MM.1S (cell line): ENCODE measurements at regions not wholly inside any gene's neighbourhood (a gene's known extent, or its start where the extent isn't known, plus 50 kb on each side); places are given as distances from the start of the nearest gene placed in this dataset.

Experiments used
- DNase-seq: peaks from one replicate; pipeline ENCODE4 v3.0.0-alpha.2; 2015
- H2AFZ ChIP-seq: fragments of 300-600 bp; sonication (generic); 2 replicates; pipeline ENCODE4 v1.6.0; 2016; ENCODE audit warnings: antibody characterized with exemption, low read length
- H3F3A ChIP-seq: fragments of 300-600 bp; sonication (generic); 2 replicates; pipeline ENCODE4 v1.6.1; 2016; ENCODE audit warnings: mild to moderate bottlenecking, antibody characterized with exemption, low read length, moderate library complexity, mixed read lengths; ENCODE audit not compliant: insufficient read depth
- H3K27ac ChIP-seq: fragments of 300-600 bp; sonication (generic); 2 replicates; pipeline ENCODE4 v1.5.1; 2016; ENCODE audit warnings: mild to moderate bottlenecking, low read length
- H3K27me3 ChIP-seq: fragments of 300-600 bp; sonication (generic); replicated peaks from 2 replicates; pipeline ENCODE4 v1.6.0; 2016; ENCODE audit warnings: low read length; ENCODE audit not compliant: insufficient read depth
- H3K36me3 ChIP-seq: fragments of 300-600 bp; sonication (generic); replicated peaks from 2 replicates; pipeline ENCODE4 v1.6.1; 2016; ENCODE audit warnings: mild to moderate bottlenecking, low read length, mixed read lengths; ENCODE audit not compliant: insufficient read depth
- H3K4me1 ChIP-seq: fragments of 300-600 bp; sonication (generic); 2 replicates; pipeline ENCODE4 v1.6.1; 2016; ENCODE audit warnings: low read length, mixed read lengths
- H3K4me2 ChIP-seq: fragments of 300-600 bp; sonication (generic); 2 replicates; pipeline ENCODE4 v1.6.0; 2016; ENCODE audit warnings: low read depth, low read length
- H3K4me3 ChIP-seq: fragments of 300-600 bp; sonication (generic); 2 replicates; pipeline ENCODE4 v1.5.1; 2016; ENCODE audit warnings: low read length, mixed read lengths
- H3K79me2 ChIP-seq: fragments of 300-600 bp; sonication (generic); 2 replicates; pipeline ENCODE4 v1.6.1; 2016; ENCODE audit warnings: mixed run types, low read length, mixed read lengths
- H3K9ac ChIP-seq: fragments of 300-600 bp; sonication (generic); 2 replicates; pipeline ENCODE4 v1.6.1; 2016; ENCODE audit warnings: low read length, mixed read lengths
- H3K9me2 ChIP-seq: fragments of 300-600 bp; sonication (generic); replicated peaks from 2 replicates; pipeline ENCODE4 v1.6.1; 2016; ENCODE audit warnings: mild to moderate bottlenecking, low read length, mixed read lengths; ENCODE audit not compliant: insufficient read depth
- H3K9me3 ChIP-seq: fragments of 300-600 bp; sonication (generic); replicated peaks from 2 replicates; pipeline ENCODE4 v1.6.1; 2016; ENCODE audit warnings: mild to moderate bottlenecking, low read length, mixed read lengths; ENCODE audit not compliant: insufficient read depth
- H4K20me1 ChIP-seq: fragments of 300-600 bp; sonication (generic); 2 replicates; pipeline ENCODE4 v1.6.1; 2016; ENCODE audit warnings: mild to moderate bottlenecking, low read length, moderate library complexity, mixed read lengths; ENCODE audit not compliant: insufficient read depth
- EZH2 ChIP-seq: fragments of 300-600 bp; sonication (generic); optimal IDR thresholded peaks from 2 replicates; pipeline ENCODE3; 2017; ENCODE audit warnings: low read depth, mild to moderate bottlenecking, antibody characterized with exemption, low read length, mixed read lengths
- EZH2phosphoT487 ChIP-seq: fragments of 300-600 bp; sonication (generic); IDR thresholded peaks from 2 replicates; pipeline ENCODE4 v1.6.1; 2018; ENCODE audit warnings: antibody characterized with exemption, low read length
- TF ChIP-seq, protein P1 (sequence below): fragments of 300-600 bp; sonication (generic); IDR thresholded peaks from 2 replicates; pipeline ENCODE4 v1.5.1; 2016; ENCODE audit warnings: antibody characterized with exemption, low read length, mixed read lengths

DNA sequence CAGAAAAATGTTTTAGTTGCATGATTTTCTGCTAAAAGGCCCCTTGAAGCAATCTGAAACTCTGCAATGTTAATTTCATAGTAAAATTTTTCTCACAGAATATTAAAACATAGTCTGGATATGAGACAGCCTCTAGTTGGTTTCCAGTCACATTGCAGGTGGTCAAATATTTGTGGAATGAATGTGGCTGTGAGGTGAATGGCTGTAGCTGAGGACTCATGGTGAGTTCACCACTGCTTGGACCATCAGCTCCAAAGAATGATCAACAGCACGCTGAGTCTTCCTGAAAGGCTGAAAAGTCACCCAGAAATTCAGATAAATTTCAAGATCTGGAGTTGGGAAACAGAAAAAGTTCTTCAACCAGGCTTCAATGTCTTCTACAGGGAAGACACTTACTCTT is 79.8 kb downstream of the MAT2B start:
- Histone ChIP-seq H3K79me2 (no peaks in the 10 kb centered on the region), H3F3A (no peaks in the 10 kb centered on the region), H3K4me2 (no peak overlapping the region), H4K20me1 (no peaks in the 10 kb centered on the region), H3K4me3 (no peak overlapping the region), H3K9ac (no peak overlapping the region), H3K4me1 (no peaks in the 10 kb centered on the region), H3K27me3 (no peaks in the 10 kb centered on the region), H3K9me3 (no peaks in the 10 kb centered on the region), H3K27ac (no peak overlapping the region), H3K36me3 (no peaks in the 10 kb centered on the region), H2AFZ (no peak overlapping the region), H3K9me2 (no peaks in the 10 kb centered on the region)
- TF ChIP-seq, protein P1, sequence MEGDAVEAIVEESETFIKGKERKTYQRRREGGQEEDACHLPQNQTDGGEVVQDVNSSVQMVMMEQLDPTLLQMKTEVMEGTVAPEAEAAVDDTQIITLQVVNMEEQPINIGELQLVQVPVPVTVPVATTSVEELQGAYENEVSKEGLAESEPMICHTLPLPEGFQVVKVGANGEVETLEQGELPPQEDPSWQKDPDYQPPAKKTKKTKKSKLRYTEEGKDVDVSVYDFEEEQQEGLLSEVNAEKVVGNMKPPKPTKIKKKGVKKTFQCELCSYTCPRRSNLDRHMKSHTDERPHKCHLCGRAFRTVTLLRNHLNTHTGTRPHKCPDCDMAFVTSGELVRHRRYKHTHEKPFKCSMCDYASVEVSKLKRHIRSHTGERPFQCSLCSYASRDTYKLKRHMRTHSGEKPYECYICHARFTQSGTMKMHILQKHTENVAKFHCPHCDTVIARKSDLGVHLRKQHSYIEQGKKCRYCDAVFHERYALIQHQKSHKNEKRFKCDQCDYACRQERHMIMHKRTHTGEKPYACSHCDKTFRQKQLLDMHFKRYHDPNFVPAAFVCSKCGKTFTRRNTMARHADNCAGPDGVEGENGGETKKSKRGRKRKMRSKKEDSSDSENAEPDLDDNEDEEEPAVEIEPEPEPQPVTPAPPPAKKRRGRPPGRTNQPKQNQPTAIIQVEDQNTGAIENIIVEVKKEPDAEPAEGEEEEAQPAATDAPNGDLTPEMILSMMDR = no peak
- no peak for TF ChIP-seq EZH2phosphoT487
- TF ChIP-seq EZH2 = no peak
- DNase-seq = no peak

DNA sequence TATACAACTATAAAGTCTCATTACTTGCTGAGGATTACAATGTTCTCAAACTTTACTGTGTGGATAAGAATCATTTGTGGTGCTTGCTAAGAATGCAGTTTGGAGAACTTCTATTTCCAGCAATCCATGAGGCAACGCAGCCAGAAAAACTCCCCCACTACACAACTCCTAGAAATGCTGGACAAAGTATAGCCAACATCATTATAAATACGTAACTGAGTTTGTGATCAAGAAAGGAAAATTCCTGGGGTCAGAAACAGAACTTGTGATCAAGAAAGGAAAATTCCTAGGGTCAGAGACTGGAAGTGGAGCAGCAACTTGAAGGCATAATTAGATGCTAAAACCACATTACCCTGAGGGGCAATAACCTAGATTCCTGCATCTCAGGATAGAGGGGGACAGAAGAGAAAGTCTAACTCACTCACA is 81.1 kb downstream of the MAT2B start:
- Histone ChIP-seq H2AFZ (no peak overlapping the region), H3K9me3 (no peaks in the 10 kb centered on the region), H3K36me3 (no peaks in the 10 kb centered on the region), H3K27ac (no peak overlapping the region), H3K27me3 (no peaks in the 10 kb centered on the region), H3K4me1 (no peaks in the 10 kb centered on the region), H3K4me3 (no peak overlapping the region), H3K9ac (no peak overlapping the region), H3K9me2 (no peaks in the 10 kb centered on the region), H4K20me1 (no peaks in the 10 kb centered on the region), H3F3A (no peaks in the 10 kb centered on the region), H3K4me2 (no peak overlapping the region), H3K79me2 (no peaks in the 10 kb centered on the region)
- TF ChIP-seq, protein P1 = no peak
- TF ChIP-seq EZH2phosphoT487 (no peak), EZH2 (no peak)
- no peak for DNase-seq

DNA sequence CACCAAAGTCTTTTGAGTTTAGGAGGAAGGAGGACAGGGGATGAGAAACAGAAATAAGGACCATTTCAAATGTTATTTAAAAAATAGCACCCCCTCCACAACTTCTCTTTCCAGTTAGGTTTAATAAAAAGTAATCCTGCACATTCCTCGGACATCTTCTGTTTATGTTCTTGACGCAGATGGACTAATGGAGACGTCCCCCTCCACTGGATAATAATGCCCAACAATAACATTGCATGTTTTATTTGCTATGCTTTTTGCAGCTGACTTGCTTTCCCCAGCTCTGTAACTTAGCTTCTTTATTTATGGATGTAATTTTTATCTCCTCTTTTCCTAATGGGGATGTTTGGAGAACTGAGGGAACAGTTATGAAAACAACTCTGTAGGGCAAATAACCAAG is 89.5 kb downstream of the MAT2B start:
- Histone ChIP-seq H3K9ac (no peak overlapping the region), H3K36me3 (no peaks in the 10 kb centered on the region), H3K9me3 (no peaks in the 10 kb centered on the region), H3K4me1 (no peaks in the 10 kb centered on the region), H3K9me2 (no peaks in the 10 kb centered on the region), H3K79me2 (no peaks in the 10 kb centered on the region), H3F3A (no peaks in the 10 kb centered on the region), H3K4me3 (no peak overlapping the region), H3K27me3 (no peaks in the 10 kb centered on the region), H3K27ac (no peak overlapping the region), H2AFZ (no peak overlapping the region), H3K4me2 (no peak overlapping the region), H4K20me1 (no peaks in the 10 kb centered on the region)
- TF ChIP-seq EZH2 (no peak), EZH2phosphoT487 (no peak)
- TF ChIP-seq, protein P1 = no peak
- DNase-seq = no peak
